22Rv1 (cell line): ENCODE measurements at regions not wholly inside any gene's neighbourhood (a gene's known extent, or its start where the extent isn't known, plus 50 kb on each side); places are given as distances from the start of the nearest gene placed in this dataset.

Source experiments
- H3K27ac ChIP-seq: fragments of 450-650 bp; 2 replicates; pipeline ENCODE4 v1.5.1; 2017
- CTCF ChIP-seq: fragments of 450-650 bp; IDR thresholded peaks from 2 replicates; pipeline ENCODE4 v1.5.1; 2017; ENCODE audit warnings: mild to moderate bottlenecking
- ZFX ChIP-seq: fragments of 450-650 bp; IDR thresholded peaks from 2 replicates; pipeline ENCODE4 v1.6.1; 2017; ENCODE audit warnings: antibody characterized with exemption, borderline replicate concordance

- TF ChIP-seq ZFX (no peak), CTCF (no peak)
- H3K27ac ChIP-seq: no peak overlapping the region
These were observed 187.7 kb downstream of the SATB1 start for GRCh38 chr3:18237251-18238005.

- H3K27ac ChIP-seq: no peak overlapping the region
- no peak for TF ChIP-seq ZFX
- no peak for TF ChIP-seq CTCF
These were observed 188.4 kb downstream of the SATB1 start for GRCh38 chr3:18236726-18237125.

GRCh38 chr3:18234717-18235335 lies 190.3 kb downstream of the SATB1 start:
- H3K27ac ChIP-seq: no peak overlapping the region
- no peak for TF ChIP-seq CTCF
- TF ChIP-seq ZFX: no peak

- H3K27ac ChIP-seq: no peak overlapping the region
- TF ChIP-seq ZFX (no peak), CTCF (no peak)
These were observed 191.0 kb downstream of the SATB1 start for GRCh38 chr3:18233987-18234716.

- TF ChIP-seq ZFX (no peak), CTCF (no peak)
- no peak overlapping the region for H3K27ac ChIP-seq
These were observed 192.8 kb downstream of the SATB1 start for GRCh38 chr3:18232317-18232716.

GRCh38 chr3:18228060-18228459 lies 197.1 kb downstream of the SATB1 start:
- TF ChIP-seq ZFX (no peak), CTCF (no peak)
- H3K27ac ChIP-seq: no peak overlapping the region

GRCh38 chr3:18225709-18226108 lies 199.4 kb downstream of the SATB1 start:
- H3K27ac ChIP-seq: no peak overlapping the region
- no peak for TF ChIP-seq CTCF
- no peak for TF ChIP-seq ZFX
